AG04450 (cell line): ENCODE measurements at regions not wholly inside any gene's neighbourhood (a gene's known extent, or its start where the extent isn't known, plus 50 kb on each side); places are given as distances from the start of the nearest gene placed in this dataset.

Source experiments
- CTCF ChIA-PET: fragments of 300-600, 350-600 bp; formaldehyde crosslinking; extraction: SDS; loops from one replicate; lab custom pipeline; 2022; ENCODE audit warnings: antibody characterized with exemption, inconsistent platforms; lab: Charles Lee
- POLR2A ChIA-PET: fragments of 350-600 bp; formaldehyde crosslinking; extraction: SDS; loops from one replicate; lab custom pipeline; 2021; ENCODE audit warnings: antibody characterized with exemption, inconsistent platforms; lab: Yijun Ruan, JAX
- DNase-seq: peaks from one replicate; pipeline ENCODE4 v3.0.0-alpha.2; 2011; ENCODE audit warnings: low read depth, low spot score
- H3K27ac ChIP-seq: one replicate; pipeline ENCODE4 v1.5.1; 2012; ENCODE audit warnings: low read depth, low read length, control low read depth
- H3K27me3 ChIP-seq: one replicate; pipeline ENCODE4 v1.6.0; 2012; ENCODE audit warnings: low read length; ENCODE audit not compliant: control insufficient read depth, insufficient read depth
- H3K4me3 ChIP-seq: 2 replicates; pipeline ENCODE4 v1.5.1; 2011; ENCODE audit warnings: mild to moderate bottlenecking, low read depth, low read length, control low read depth
- H3K9me3 ChIP-seq: 2 replicates; pipeline ENCODE4 v1.5.1; 2012; ENCODE audit warnings: low read length; ENCODE audit not compliant: control insufficient read depth, insufficient read depth
- CTCF ChIP-seq: IDR thresholded peaks from 2 replicates; pipeline ENCODE4 v1.5.1; 2011; ENCODE audit warnings: low read depth, low read length, control low read depth, inconsistent platforms

DNA sequence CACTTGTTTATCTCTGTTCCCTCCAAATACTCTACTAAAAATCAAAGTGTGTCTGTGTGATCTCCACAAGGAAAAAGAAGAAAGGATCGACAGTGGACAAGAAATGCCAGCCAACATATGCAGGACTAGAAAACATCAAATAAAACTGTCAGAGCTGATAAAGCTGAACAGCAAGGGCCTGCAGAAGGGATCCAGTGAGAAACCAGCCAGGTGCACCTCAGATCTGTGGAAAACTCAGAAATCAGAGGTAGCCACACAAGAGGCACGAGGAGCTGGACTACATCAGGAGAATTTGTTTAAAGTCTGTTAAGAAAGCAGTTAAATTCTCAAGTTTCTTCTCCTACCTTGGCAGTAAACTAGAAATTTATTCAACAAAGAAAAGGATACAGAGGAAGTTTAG is 135.2 kb downstream of the SUCLG1 start:
- DNase-seq, result no peak
- Histone ChIP-seq H3K9me3 (no peaks in the 10 kb centered on the region), H3K27me3 (peaks cover 2% of the 10 kb centered on the region), H3K4me3 (no peak overlapping the region), H3K27ac (no peak overlapping the region)
- POLR2A ChIA-PET, result no interaction called here
- CTCF ChIA-PET, result interaction anchor here (3.2 kb wide), 1 partner anchor 9 kb away, joined by 14 read pairs; no protein-coding TSS in a partner anchor
- TF ChIP-seq CTCF, result no peak

- ChIA-PET CTCF (no interaction called here), POLR2A (no interaction called here)
- no peaks in the 10 kb centered on the region for H3K9me3 ChIP-seq
- DNase-seq, result no peak
- no peak for TF ChIP-seq CTCF
- no peak overlapping the region for H3K27ac ChIP-seq
- peaks cover 2% of the 10 kb centered on the region for H3K27me3 ChIP-seq
- H3K4me3 ChIP-seq, result no peak overlapping the region
Measured at GRCh38 chr2:84320940-84321339, 138.1 kb downstream of the SUCLG1 start.

GRCh38 chr2:84319581-84319980 is 139.5 kb downstream of the SUCLG1 start:
- ChIA-PET POLR2A (no interaction called here), CTCF (interaction anchor here (2.5 kb wide), 1 partner anchor 16 kb away, joined by 8 read pairs; no protein-coding TSS in a partner anchor)
- DNase-seq, result no peak
- TF ChIP-seq CTCF, result no peak
- no peak overlapping the region for H3K27ac ChIP-seq
- no peaks in the 10 kb centered on the region for H3K9me3 ChIP-seq
- no peak overlapping the region for H3K4me3 ChIP-seq
- H3K27me3 ChIP-seq, result peaks cover 2% of the 10 kb centered on the region

GRCh38 chr2:84317135-84317534 is 141.9 kb downstream of the SUCLG1 start:
- TF ChIP-seq CTCF, result no peak
- no peak for DNase-seq
- Histone ChIP-seq H3K4me3 (no peak overlapping the region), H3K27ac (no peak overlapping the region), H3K27me3 (no peaks in the 10 kb centered on the region), H3K9me3 (no peaks in the 10 kb centered on the region)
- POLR2A ChIA-PET, result no interaction called here
- CTCF ChIA-PET, result interaction anchor here (1.2 to 5.0 kb wide), 2 partner anchors 13 to 295 kb away, joined by 3 to 52 read pairs; no protein-coding TSS in a partner anchor

DNA sequence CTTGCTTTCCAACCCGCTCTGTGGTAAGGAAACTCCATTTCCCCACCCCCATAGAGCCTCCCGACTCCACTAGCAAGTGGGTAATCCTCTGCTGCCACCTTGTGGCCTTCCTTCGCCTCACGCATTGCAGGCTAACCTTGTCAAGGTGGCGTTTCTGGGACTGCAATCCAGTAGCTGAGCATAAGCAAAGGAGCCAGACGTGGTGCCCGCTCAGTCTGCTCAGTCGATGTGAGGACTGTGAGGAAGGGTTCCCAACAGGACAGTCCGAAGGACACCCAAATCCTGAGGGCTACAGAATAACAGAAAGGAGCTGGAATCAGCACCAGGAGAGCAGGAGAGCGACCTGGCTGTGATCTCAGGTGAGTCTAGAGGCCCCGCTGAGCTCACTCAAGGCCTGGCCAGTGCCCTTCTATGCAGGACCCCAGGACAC is 144.2 kb downstream of the SUCLG1 start:
- peak; percentile 96 for TF ChIP-seq CTCF
- Histone ChIP-seq H3K4me3 (no peak overlapping the region), H3K27ac (no peak overlapping the region), H3K27me3 (peaks cover 5% of the 10 kb centered on the region), H3K9me3 (no peaks in the 10 kb centered on the region)
- ChIA-PET CTCF (interaction anchor here (0.6 to 5.0 kb wide), 28 partner anchors 9 to 1282 kb away, joined by 3 to 52 read pairs (median 4); no protein-coding TSS in a partner anchor), POLR2A (no interaction called here)
- peak; percentile 45 for DNase-seq
